ENCODE measurements at regions not wholly inside any gene's neighbourhood (a gene's known extent, or its start where the extent isn't known, plus 50 kb on each side); places are given as distances from the start of the nearest gene placed in this dataset.

DNA sequence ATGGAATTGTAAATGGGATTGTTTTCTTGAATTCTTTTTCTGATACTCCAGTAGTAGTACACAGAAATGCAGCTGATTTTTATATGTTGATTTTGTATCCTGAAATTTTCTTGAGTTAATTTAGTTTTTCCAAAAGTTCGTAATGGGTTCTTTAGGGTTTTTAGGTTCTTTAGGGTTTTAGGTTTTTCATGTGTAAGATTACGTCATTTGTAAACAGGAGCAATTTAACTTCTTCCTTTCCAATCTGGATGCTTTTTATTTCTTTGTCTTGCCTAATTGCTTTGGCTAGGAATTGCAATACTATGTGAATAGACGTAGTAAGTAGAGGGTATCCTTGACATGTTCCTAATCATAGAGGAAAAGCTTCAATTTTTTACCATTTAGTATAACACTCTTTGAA, 568.6 kb downstream of the MMUT start:
- TF ChIP-seq, protein P1, sequence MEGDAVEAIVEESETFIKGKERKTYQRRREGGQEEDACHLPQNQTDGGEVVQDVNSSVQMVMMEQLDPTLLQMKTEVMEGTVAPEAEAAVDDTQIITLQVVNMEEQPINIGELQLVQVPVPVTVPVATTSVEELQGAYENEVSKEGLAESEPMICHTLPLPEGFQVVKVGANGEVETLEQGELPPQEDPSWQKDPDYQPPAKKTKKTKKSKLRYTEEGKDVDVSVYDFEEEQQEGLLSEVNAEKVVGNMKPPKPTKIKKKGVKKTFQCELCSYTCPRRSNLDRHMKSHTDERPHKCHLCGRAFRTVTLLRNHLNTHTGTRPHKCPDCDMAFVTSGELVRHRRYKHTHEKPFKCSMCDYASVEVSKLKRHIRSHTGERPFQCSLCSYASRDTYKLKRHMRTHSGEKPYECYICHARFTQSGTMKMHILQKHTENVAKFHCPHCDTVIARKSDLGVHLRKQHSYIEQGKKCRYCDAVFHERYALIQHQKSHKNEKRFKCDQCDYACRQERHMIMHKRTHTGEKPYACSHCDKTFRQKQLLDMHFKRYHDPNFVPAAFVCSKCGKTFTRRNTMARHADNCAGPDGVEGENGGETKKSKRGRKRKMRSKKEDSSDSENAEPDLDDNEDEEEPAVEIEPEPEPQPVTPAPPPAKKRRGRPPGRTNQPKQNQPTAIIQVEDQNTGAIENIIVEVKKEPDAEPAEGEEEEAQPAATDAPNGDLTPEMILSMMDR (IDR thresholded peaks at IDR 0.05), result no peak
- TF ChIP-seq POLR2A (IDR thresholded peaks at IDR 0.05), result no peak
